Transverse colon (tissue), 4 donors: ENCODE measurements at regions not wholly inside any gene's neighbourhood (a gene's known extent, or its start where the extent isn't known, plus 50 kb on each side); places are given as distances from the start of the nearest gene placed in this dataset.

ENCODE experiments used
- DNase-seq: peaks from one replicate; pipeline ENCODE4 v3.0.0-alpha.2; 2019
- H3K27ac ChIP-seq, 4 donors: fragments of 200-600 bp; sonication (generic); 2 replicates each; pipeline ENCODE4 v1.5.1; 2016 to 2018; ENCODE audit warnings: inconsistent platforms in 4 of 4
- H3K27me3 ChIP-seq: fragments of 200-600 bp; sonication (generic); 2 replicates; pipeline ENCODE4 v1.5.1; 2017; ENCODE audit warnings: inconsistent platforms
- H3K36me3 ChIP-seq, 4 donors: fragments of 200-600 bp; sonication (generic); 2 replicates each; pipeline ENCODE4 v1.5.1; 2017 to 2019; ENCODE audit warnings: inconsistent platforms in 4 of 4
- H3K4me1 ChIP-seq, 4 donors: fragments of 200-600 bp; sonication (generic); 2 replicates each; pipeline ENCODE4 v1.5.1; 2017 to 2020; ENCODE audit warnings: inconsistent platforms in 4 of 4
- H3K4me3 ChIP-seq, 4 donors: fragments of 200-600 bp; sonication (generic); 1 replicate in 1 of 4; 2 replicates in 3 of 4; pipeline versions ENCODE4 v1.5.1 to v1.6.1; 2017 to 2019; ENCODE audit warnings: inconsistent platforms in 4 of 4
- H3K9me3 ChIP-seq, 2 donors: fragments of 200-600 bp; sonication (generic); 2 replicates each; pipeline ENCODE4 v1.5.1; 2017 to 2019; ENCODE audit warnings: inconsistent platforms in 2 of 2
- CTCF ChIP-seq, 5 experiments: fragments of 200-600 bp in 3 of 5; fragments of 450-650 bp in 2 of 5; sonication (generic) in 3 of 5; IDR thresholded peaks; 1 replicate in 2 of 5; 2 replicates in 3 of 5; pipeline ENCODE4 v1.5.1; 2016 to 2017; ENCODE audit warnings: antibody characterized with exemption in 5 of 5, inconsistent platforms in 3 of 5, mild to moderate bottlenecking in 2 of 5, moderate library complexity in 1 of 5
- EP300 ChIP-seq: sonication (generic); formaldehyde crosslinking; IDR thresholded peaks from one replicate; pipeline ENCODE4 v1.6.1; 2017; ENCODE audit warnings: antibody characterized with exemption, low read depth
- POLR2A ChIP-seq: fragments of 450-650 bp; IDR thresholded peaks from one replicate; pipeline ENCODE4 v1.6.1; 2016; ENCODE audit warnings: antibody characterized with exemption, mild to moderate bottlenecking, moderate library complexity
- POLR2AphosphoS5 ChIP-seq, 3 donors: sonication (generic); formaldehyde crosslinking; IDR thresholded peaks; one replicate each; pipeline ENCODE4 v1.6.1; 2016; ENCODE audit warnings: antibody characterized with exemption in 3 of 3
- WGBS, 2 donors: methylation state at CpG; one replicate each; pipeline ENCODE4 v1.1.5; 2018; ENCODE audit warnings: low coverage in 1 of 2; 5-methylcytosine and 5-hydroxymethylcytosine counted together
- in situ Hi-C, 4 donors: fragments of 200-750 bp; cut with MboI; loops; one replicate each; pipeline versions ENCODE4 v1.15.0 to v1.15.1; 2017; ENCODE audit warnings: low sequenced_read_pairs in 3 of 4, low pct_ligation_motif_present in 1 of 4, low pct_unique_long_range_greater_than_20kb in 1 of 4
- intact Hi-C: fragments of 100-400 bp; cut with DNase I; formaldehyde crosslinking; loops from one replicate; pipeline ENCODE4 v1.15.1; 2023; ENCODE audit warnings: low total_unique reads

GRCh38 chr4:14317351-14317750 lies 684.9 kb upstream of the CPEB2 start:
- WGBS, 2 donors = 69 to 75% methylated on average over 2 of the region's 2 CpGs
- DNase-seq = no peak
- no peak overlapping the region for H3K4me3 ChIP-seq
- no peak for TF ChIP-seq POLR2AphosphoS5 (IDR thresholded peaks at IDR 0.05)
- H3K4me1 ChIP-seq = no peaks in the 10 kb centered on the region
- H3K36me3 ChIP-seq = no peaks in the 10 kb centered on the region
- H3K9me3 ChIP-seq = no peaks in the 10 kb centered on the region
- in situ Hi-C loops (no loop called here), intact Hi-C loops (no loop called here)
- no peaks in the 10 kb centered on the region for H3K27me3 ChIP-seq
- H3K27ac ChIP-seq = no peak overlapping the region

- in situ Hi-C loops = no loop called here
- intact Hi-C loops = no loop called here
- H3K4me1 ChIP-seq = no peaks in the 10 kb centered on the region
- DNase-seq = no peak
- H3K36me3 ChIP-seq = no peaks in the 10 kb centered on the region
- no peak overlapping the region for H3K27ac ChIP-seq
- H3K9me3 ChIP-seq = no peaks in the 10 kb centered on the region
- TF ChIP-seq POLR2AphosphoS5 (IDR thresholded peaks at IDR 0.05) (no peak), CTCF (IDR thresholded peaks at IDR 0.05) (no peak), POLR2A (no peak), EP300 (no peak)
- H3K27me3 ChIP-seq = no peaks in the 10 kb centered on the region
- WGBS, 2 donors = 55 to 59% methylated on average over 1 of the region's 1 CpG
- H3K4me3 ChIP-seq = no peak overlapping the region
Measured at GRCh38 chr4:14318671-14319070, 683.6 kb upstream of the CPEB2 start.

GRCh38 chr4:14321723-14322122 lies 680.6 kb upstream of the CPEB2 start:
- in situ Hi-C loops = no loop called here
- intact Hi-C loops = no loop called here

GRCh38 chr4:14323191-14323590 lies 679.1 kb upstream of the CPEB2 start:
- Histone ChIP-seq H3K4me1 (no peaks in the 10 kb centered on the region), H3K4me3 (no peak overlapping the region), H3K9me3 (peaks cover 0 to 2% of the 10 kb centered on the region in 2 donors), H3K27ac (no peak overlapping the region), H3K27me3 (no peaks in the 10 kb centered on the region), H3K36me3 (no peaks in the 10 kb centered on the region)
- intact Hi-C loops (no loop called here), in situ Hi-C loops (no loop called here)
- WGBS, 2 donors = 75 to 86% methylated on average over 1 to 2 of the region's 2 CpGs
- TF ChIP-seq POLR2A (no peak), EP300 (no peak), POLR2AphosphoS5 (IDR thresholded peaks at IDR 0.05) (no peak), CTCF (IDR thresholded peaks at IDR 0.05) (no peak)
- DNase-seq = no peak

More at GRCh38 chr4:14321723-14322122, 680.6 kb upstream of the CPEB2 start:
- Histone ChIP-seq H3K27ac (no peak overlapping the region), H3K36me3 (no peaks in the 10 kb centered on the region), H3K9me3 (peaks cover 0 to under 1% of the 10 kb centered on the region in 2 donors), H3K27me3 (no peaks in the 10 kb centered on the region), H3K4me1 (no peaks in the 10 kb centered on the region), H3K4me3 (no peak overlapping the region)
- 56 to 67% methylated on average over 1 of the region's 1 CpG for WGBS, 2 donors
- DNase-seq = no peak
- TF ChIP-seq POLR2A (no peak), CTCF (IDR thresholded peaks at IDR 0.05) (no peak), EP300 (no peak), POLR2AphosphoS5 (IDR thresholded peaks at IDR 0.05) (no peak)

- H3K36me3 ChIP-seq = no peaks in the 10 kb centered on the region
- TF ChIP-seq CTCF (IDR thresholded peaks at IDR 0.05) (no peak), POLR2AphosphoS5 (IDR thresholded peaks at IDR 0.05) (no peak), POLR2A (no peak), EP300 (no peak)
- no peak overlapping the region for H3K27ac ChIP-seq
- WGBS, 2 donors = 63 to 75% methylated on average over 1 of the region's 1 CpG
- H3K27me3 ChIP-seq = no peaks in the 10 kb centered on the region
- peaks cover 0 to 5% of the 10 kb centered on the region in 2 donors for H3K9me3 ChIP-seq
- DNase-seq = no peak
- in situ Hi-C loops = no loop called here
- intact Hi-C loops = no loop called here
- H3K4me1 ChIP-seq = no peaks in the 10 kb centered on the region
- H3K4me3 ChIP-seq = no peak overlapping the region
Measured at GRCh38 chr4:14329228-14329627, 673.1 kb upstream of the CPEB2 start.
